LNCAP (cell line): ENCODE measurements at regions not wholly inside any gene's neighbourhood (a gene's known extent, or its start where the extent isn't known, plus 50 kb on each side); places are given as distances from the start of the nearest gene placed in this dataset.

Experiments
- CTCF ChIP-seq: fragments of 450-650 bp; IDR thresholded peaks from 2 replicates; pipeline ENCODE4 v1.5.1; 2017; ENCODE audit warnings: mild to moderate bottlenecking

DNA sequence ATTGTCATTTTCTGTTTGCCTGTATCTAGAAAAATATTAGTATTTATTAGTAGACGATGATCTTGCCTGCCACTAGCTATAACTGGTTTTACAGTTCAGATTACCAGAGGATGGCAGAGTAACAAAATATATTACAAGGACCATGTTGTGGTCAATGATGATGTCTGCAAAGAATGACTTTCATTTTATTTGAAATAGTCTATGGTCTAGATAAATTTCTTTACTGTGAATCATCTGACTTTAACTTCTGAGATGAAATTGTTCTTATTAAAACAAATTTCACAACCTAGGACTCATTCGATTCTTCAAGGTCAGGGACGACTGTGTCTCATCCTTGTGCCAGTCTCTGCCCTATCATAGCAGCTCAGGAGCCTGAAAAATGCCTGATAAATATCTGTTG lies 637.8 kb upstream of the KLF12 start:
- TF ChIP-seq CTCF = no peak

DNA sequence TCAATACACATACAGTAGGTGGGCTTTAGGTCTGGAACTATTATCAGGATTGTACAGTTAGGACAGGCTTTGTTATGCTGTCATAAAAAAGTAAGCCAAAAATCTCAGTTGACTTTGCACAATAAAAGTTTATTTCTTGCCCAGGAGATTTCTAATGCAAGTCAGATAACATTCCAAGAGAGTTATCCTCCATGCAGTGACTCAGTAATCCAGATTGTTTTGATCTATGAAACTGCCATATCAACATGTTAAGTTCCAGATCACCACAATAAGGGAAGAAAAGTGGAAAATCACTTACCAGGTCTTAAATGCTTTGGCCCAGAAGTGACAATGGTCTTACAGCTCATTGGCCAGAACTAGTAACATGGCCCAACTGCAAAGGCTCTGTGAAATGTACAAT lies 636.2 kb upstream of the KLF12 start:
- TF ChIP-seq CTCF = no peak

DNA sequence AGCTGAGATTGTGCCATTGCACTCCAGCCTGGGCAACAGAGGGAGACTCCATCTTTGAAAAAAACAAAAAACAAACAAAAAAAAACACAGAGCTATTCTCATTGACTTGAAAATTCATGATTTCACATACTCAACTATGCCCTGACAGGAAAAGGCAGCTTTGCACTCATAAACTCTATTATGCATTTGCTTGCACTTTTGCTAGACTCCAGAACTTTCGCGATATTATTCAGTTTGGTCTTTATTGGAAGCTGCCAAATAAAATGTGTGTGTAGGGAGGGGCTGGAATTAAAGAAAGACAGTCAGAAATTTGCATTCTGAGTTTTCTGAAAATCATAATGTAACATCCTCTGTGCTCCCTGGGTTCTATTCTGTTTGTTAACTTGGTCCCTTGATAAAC lies 635.1 kb upstream of the KLF12 start:
- no peak for TF ChIP-seq CTCF

DNA sequence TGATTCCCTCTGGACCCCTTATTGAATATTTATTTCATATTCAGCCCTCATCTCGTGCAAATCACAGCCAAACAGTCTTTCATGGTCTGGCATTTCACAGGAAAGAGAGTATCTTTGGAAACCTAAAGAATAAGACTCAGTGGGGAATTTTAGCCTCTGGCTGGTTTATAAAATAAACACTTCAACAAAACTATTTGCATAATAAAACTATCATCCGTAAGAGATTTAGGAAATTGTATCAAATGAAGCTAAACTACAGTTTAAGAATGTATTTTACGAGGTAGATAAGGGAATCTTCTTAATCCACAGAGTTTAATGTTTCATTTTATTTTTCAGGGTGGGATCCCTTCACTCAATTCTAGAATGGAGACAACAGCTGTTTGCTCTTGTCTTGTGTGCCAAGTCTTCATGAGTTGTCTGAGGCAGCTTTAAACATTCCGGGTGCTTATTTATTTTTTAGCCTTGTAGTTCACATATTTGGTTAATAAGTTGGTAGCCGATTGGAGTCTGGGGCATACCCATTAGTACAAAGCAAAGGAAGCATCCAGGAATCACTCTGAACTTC lies 634.4 kb upstream of the KLF12 start:
- no peak for TF ChIP-seq CTCF

- no peak for TF ChIP-seq CTCF
Observed at GRCh38 chr13:74767050-74767449, 632.8 kb upstream of the KLF12 start.

- no peak for TF ChIP-seq CTCF
Observed at GRCh38 chr13:74765955-74766354, 631.8 kb upstream of the KLF12 start.

- no peak for TF ChIP-seq CTCF
Observed at GRCh38 chr13:74761801-74762757, 627.9 kb upstream of the KLF12 start.
